OCI-LY1 (cell line): ENCODE measurements at regions not wholly inside any gene's neighbourhood (a gene's known extent, or its start where the extent isn't known, plus 50 kb on each side); places are given as distances from the start of the nearest gene placed in this dataset.

Experiments
- H2AFZ ChIP-seq: fragments of 200-600 bp; sonication (generic), shearing (Covaris generic); 2 replicates; pipeline ENCODE4 v1.6.0; 2014; ENCODE audit warnings: antibody characterized with exemption, mild to moderate bottlenecking, low read length
- H3F3A ChIP-seq: fragments of 200-600 bp; sonication (generic), shearing (Covaris generic); 2 replicates; pipeline ENCODE4 v1.6.0; 2014; ENCODE audit warnings: mild to moderate bottlenecking, antibody characterized with exemption, low read length, moderate library complexity; ENCODE audit not compliant: insufficient read depth
- H3K27ac ChIP-seq: fragments of 200-600 bp; sonication (generic); 2 replicates; pipeline ENCODE4 v1.5.1; 2014; ENCODE audit warnings: low read length, mixed run types, mild to moderate bottlenecking, low read depth; ENCODE audit not compliant: poor library complexity, severe bottlenecking
- H3K27me3 ChIP-seq: fragments of 200-600 bp; sonication (generic); 2 replicates; pipeline ENCODE4 v1.6.0; 2014; ENCODE audit warnings: antibody characterized with exemption, mild to moderate bottlenecking, low read length, moderate library complexity; ENCODE audit not compliant: insufficient read depth
- H3K36me3 ChIP-seq: fragments of 200-600 bp; sonication (generic); 2 replicates; pipeline ENCODE4 v1.6.1; 2014; ENCODE audit warnings: mild to moderate bottlenecking, antibody characterized with exemption, low read length, moderate library complexity, mixed read lengths; ENCODE audit not compliant: insufficient read depth
- H3K4me1 ChIP-seq: fragments of 200-600 bp; sonication (generic); 2 replicates; pipeline ENCODE4 v1.5.1; 2014; ENCODE audit warnings: mild to moderate bottlenecking, low read length, moderate library complexity; ENCODE audit not compliant: insufficient read depth, severe bottlenecking
- H3K4me2 ChIP-seq: fragments of 200-600 bp; sonication (generic), shearing (Covaris generic); 2 replicates; pipeline ENCODE4 v1.6.1; 2014; ENCODE audit warnings: low read length
- H3K4me3 ChIP-seq: fragments of 200-600 bp; sonication (generic); 2 replicates; pipeline ENCODE4 v1.5.1; 2014; ENCODE audit warnings: low read length, low read depth, mild to moderate bottlenecking, mixed read lengths; ENCODE audit not compliant: poor library complexity, severe bottlenecking
- H3K79me2 ChIP-seq: fragments of 200-600 bp; shearing (Covaris generic); 2 replicates; pipeline ENCODE4 v1.6.1; 2016; ENCODE audit warnings: mixed run types, low read length, mixed read lengths; ENCODE audit not compliant: insufficient read depth
- H3K9ac ChIP-seq: fragments of 200-600 bp; sonication (generic), shearing (Covaris generic); 2 replicates; pipeline ENCODE4 v1.6.1; 2014; ENCODE audit warnings: mild to moderate bottlenecking, low read length, mixed read lengths
- H3K9me2 ChIP-seq: fragments of 200-600 bp; sonication (generic), shearing (Covaris generic); 2 replicates; pipeline ENCODE4 v1.6.1; 2014; ENCODE audit warnings: low read depth, mild to moderate bottlenecking, low read length, mixed read lengths
- H3K9me3 ChIP-seq: fragments of 200-600 bp; shearing (Covaris generic); 2 replicates; pipeline ENCODE4 v1.6.1; 2014; ENCODE audit warnings: low read length, mixed read lengths
- H4K20me1 ChIP-seq: fragments of 200-600 bp; sonication (generic), shearing (Covaris generic); 2 replicates; pipeline ENCODE4 v1.6.0; 2016; ENCODE audit warnings: mild to moderate bottlenecking, low read length; ENCODE audit not compliant: insufficient read depth
- EZH2 ChIP-seq: fragments of 200-600 bp; sonication (generic), shearing (Covaris generic); IDR thresholded peaks from 2 replicates; pipeline ENCODE4 v1.8.0; 2017; ENCODE audit warnings: borderline replicate concordance, mixed run types, mild to moderate bottlenecking, antibody characterized with exemption, low read length, moderate library complexity, mixed read lengths
- TF ChIP-seq, protein P1 (sequence below): fragments of 200-600 bp; sonication (generic), shearing (Covaris generic); IDR thresholded peaks from 2 replicates; pipeline ENCODE4 v1.5.1; 2017; ENCODE audit warnings: mild to moderate bottlenecking, antibody characterized with exemption, low read length, moderate library complexity, mixed read lengths

- H3K4me3 ChIP-seq, result no peak overlapping the region
- H3K9me3 ChIP-seq, result no peaks in the 10 kb centered on the region
- H3K9ac ChIP-seq, result no peak overlapping the region
- no peaks in the 10 kb centered on the region for H3K36me3 ChIP-seq
- H3K9me2 ChIP-seq, result no peaks in the 10 kb centered on the region
- H4K20me1 ChIP-seq, result no peaks in the 10 kb centered on the region
- H3K27me3 ChIP-seq, result no peaks in the 10 kb centered on the region
- no peak overlapping the region for H3K4me2 ChIP-seq
- H2AFZ ChIP-seq, result no peak overlapping the region
- no peak for TF ChIP-seq EZH2
- TF ChIP-seq, protein P1, sequence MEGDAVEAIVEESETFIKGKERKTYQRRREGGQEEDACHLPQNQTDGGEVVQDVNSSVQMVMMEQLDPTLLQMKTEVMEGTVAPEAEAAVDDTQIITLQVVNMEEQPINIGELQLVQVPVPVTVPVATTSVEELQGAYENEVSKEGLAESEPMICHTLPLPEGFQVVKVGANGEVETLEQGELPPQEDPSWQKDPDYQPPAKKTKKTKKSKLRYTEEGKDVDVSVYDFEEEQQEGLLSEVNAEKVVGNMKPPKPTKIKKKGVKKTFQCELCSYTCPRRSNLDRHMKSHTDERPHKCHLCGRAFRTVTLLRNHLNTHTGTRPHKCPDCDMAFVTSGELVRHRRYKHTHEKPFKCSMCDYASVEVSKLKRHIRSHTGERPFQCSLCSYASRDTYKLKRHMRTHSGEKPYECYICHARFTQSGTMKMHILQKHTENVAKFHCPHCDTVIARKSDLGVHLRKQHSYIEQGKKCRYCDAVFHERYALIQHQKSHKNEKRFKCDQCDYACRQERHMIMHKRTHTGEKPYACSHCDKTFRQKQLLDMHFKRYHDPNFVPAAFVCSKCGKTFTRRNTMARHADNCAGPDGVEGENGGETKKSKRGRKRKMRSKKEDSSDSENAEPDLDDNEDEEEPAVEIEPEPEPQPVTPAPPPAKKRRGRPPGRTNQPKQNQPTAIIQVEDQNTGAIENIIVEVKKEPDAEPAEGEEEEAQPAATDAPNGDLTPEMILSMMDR, result no peak
- H3F3A ChIP-seq, result no peaks in the 10 kb centered on the region
- H3K79me2 ChIP-seq, result no peaks in the 10 kb centered on the region
- H3K4me1 ChIP-seq, result no peaks in the 10 kb centered on the region
- no peak overlapping the region for H3K27ac ChIP-seq
Measured at GRCh38 chr7:42460148-42460547, 223.1 kb upstream of the GLI3 start.

DNA sequence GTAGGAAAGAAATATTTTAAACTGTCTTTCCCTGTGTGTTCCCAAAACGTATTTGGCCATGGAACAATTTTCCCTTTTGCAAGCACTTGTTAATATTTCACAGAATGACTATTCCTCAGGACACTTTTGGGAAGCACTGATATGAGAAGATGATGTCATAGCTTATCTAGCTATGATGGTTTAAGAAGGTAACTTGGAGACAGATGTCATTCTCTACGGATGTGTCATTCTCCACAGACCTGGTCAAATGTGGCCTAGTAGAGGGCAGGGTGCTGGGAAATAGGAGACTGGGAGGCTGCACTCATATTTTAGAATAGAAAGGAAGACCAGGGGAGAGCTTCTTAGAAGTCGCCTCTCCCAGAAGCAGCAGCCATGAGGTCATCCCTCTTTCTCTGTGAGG lies 220.7 kb upstream of the GLI3 start:
- H3K36me3 ChIP-seq, result no peaks in the 10 kb centered on the region
- TF ChIP-seq, protein P1, result no peak
- TF ChIP-seq EZH2, result no peak
- H3K9me3 ChIP-seq, result no peaks in the 10 kb centered on the region
- H4K20me1 ChIP-seq, result no peaks in the 10 kb centered on the region
- H3K9ac ChIP-seq, result no peak overlapping the region
- 0 out of 2 replicates have a peak, but pooled peaks cover 4% of the 10 kb centered on the region for H3K27me3 ChIP-seq
- H3K79me2 ChIP-seq, result no peaks in the 10 kb centered on the region
- H2AFZ ChIP-seq, result no peak overlapping the region
- H3K4me3 ChIP-seq, result no peak overlapping the region
- no peaks in the 10 kb centered on the region for H3F3A ChIP-seq
- H3K4me1 ChIP-seq, result no peaks in the 10 kb centered on the region
- H3K9me2 ChIP-seq, result no peaks in the 10 kb centered on the region
- no peak overlapping the region for H3K27ac ChIP-seq
- H3K4me2 ChIP-seq, result no peak overlapping the region

DNA sequence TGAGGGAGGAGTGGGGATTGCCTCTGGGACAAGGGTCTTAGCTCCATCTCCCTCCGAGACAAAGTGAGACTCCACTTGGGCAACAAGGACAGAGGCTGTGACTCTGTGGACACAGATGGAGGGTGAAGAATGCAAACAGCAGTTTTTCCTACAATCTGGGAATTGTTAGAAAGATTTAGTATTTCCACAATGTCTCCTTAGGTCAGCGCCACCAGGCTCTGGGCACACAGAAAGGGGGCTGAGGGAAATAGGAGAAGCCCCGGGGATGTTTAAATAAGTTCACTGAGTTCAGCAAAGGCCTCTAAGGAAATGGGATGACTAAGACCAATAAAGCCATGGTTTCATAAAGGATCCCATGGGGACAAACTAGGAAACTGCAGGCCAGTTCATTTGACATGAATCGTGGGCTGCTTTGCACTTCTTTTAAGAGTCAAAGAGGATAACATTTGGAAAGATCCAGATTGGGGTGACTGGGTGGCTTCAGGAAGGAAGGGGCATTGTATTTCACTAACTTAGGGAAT lies 219.8 kb upstream of the GLI3 start:
- H3K27ac ChIP-seq, result no peak overlapping the region
- H3K9me3 ChIP-seq, result no peaks in the 10 kb centered on the region
- H3K4me2 ChIP-seq, result no peak overlapping the region
- no peaks in the 10 kb centered on the region for H3K9me2 ChIP-seq
- TF ChIP-seq, protein P1, result no peak
- no peak for TF ChIP-seq EZH2
- H3K36me3 ChIP-seq, result no peaks in the 10 kb centered on the region
- no peaks in the 10 kb centered on the region for H3F3A ChIP-seq
- no peak overlapping the region for H2AFZ ChIP-seq
- H3K4me1 ChIP-seq, result no peaks in the 10 kb centered on the region
- H3K9ac ChIP-seq, result no peak overlapping the region
- H4K20me1 ChIP-seq, result no peaks in the 10 kb centered on the region
- H3K27me3 ChIP-seq, result 0 out of 2 replicates have a peak, but pooled peaks cover 4% of the 10 kb centered on the region
- H3K4me3 ChIP-seq, result no peak overlapping the region
- no peaks in the 10 kb centered on the region for H3K79me2 ChIP-seq
